ENCODE measurements at regions not wholly inside any gene's neighbourhood (a gene's known extent, or its start where the extent isn't known, plus 50 kb on each side); places are given as distances from the start of the nearest gene placed in this dataset.

DNA sequence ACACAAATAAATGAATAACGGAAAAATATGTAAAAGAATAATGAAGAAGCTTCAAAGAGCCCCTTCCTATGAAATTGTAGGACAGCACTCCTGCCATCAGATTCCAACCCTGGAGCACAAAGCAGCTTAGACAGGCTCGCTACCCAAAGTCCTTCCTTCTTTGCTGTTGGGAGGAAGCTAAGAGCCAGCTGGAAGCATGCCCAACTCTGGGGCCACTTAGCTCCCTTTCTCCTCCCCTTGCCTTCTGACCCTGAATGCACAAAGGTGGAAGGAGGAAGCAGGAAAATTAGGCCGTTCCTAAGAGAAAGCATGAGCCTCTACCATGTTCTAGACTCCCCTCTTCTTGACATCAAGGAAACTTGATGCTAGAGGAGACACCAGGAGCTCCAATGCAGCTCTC lies 700.8 kb downstream of the RNF144A start:
- H3K9ac ChIP-seq (ENCODE audit: low read length), result no peak overlapping the region
- H3K9me2 ChIP-seq (replicated peaks; ENCODE audit: insufficient read depth, low read length), result no peaks in the 10 kb centered on the region
- H4K20me1 ChIP-seq (ENCODE audit: insufficient read depth, low read length), result no peaks in the 10 kb centered on the region
- no peaks in the 10 kb centered on the region for H3K27me3 ChIP-seq (replicated peaks; ENCODE audit: insufficient read depth, low read length)
- no peak overlapping the region for H3K4me3 ChIP-seq (ENCODE audit: low read length)
- no peaks in the 10 kb centered on the region for H3F3A ChIP-seq (ENCODE audit: insufficient read depth, low read length)
- no peaks in the 10 kb centered on the region for H3K4me1 ChIP-seq (ENCODE audit: low read length)
- no peak for DNase-seq
- no peaks in the 10 kb centered on the region for H3K36me3 ChIP-seq (replicated peaks; ENCODE audit: insufficient read depth, low read length)
- no peaks in the 10 kb centered on the region for H3K9me3 ChIP-seq (replicated peaks; ENCODE audit: insufficient read depth, low read length)
- no peaks in the 10 kb centered on the region for H3K79me2 ChIP-seq (ENCODE audit: low read length)
- H3K27ac ChIP-seq (ENCODE audit: low read length), result no peak overlapping the region
- no peak overlapping the region for H3K4me2 ChIP-seq (ENCODE audit: low read depth, low read length)
- H2AFZ ChIP-seq (ENCODE audit: low read length), result no peak overlapping the region
- TF ChIP-seq EZH2phosphoT487 (IDR thresholded peaks at IDR 0.05; ENCODE audit: low read length), result no peak
- no peak for TF ChIP-seq EZH2 (optimal IDR thresholded peaks at IDR 0.05; ENCODE audit: low read depth, low read length)

DNA sequence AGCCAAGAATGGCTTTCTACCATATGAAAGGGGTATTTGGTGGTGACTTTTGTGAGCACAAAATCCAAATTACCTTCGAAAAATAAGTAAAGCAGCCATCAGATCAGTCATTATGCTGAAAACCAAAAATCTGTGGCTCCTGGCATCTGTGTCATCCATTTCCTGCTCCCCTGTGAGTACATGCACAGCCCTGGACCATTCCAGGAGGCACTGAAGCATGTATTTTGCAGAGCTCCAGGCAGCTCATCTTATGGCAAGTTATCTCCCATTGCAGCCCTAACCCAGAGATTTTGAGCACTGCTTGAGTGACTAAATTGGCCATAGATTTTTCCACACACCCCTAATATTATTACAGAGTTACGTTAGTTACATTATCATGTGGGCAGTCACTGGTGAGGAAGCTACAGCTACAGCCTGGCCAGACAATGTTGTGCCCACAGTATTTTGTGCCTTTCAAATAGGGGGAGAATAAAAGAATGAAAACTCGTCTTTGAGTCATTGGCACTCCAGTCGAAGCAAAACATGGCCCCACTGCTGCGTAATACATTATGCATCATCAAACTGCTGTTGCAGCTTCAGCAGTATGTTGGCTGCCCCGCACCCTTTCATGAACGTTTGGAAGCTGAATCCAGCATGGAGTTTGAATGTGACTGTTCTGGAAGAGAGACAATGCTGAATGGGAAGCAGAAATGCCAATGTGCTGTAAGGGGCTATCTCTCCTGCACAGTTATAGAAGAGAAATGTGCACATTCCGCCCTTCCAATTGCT lies 702.2 kb downstream of the RNF144A start:
- no peaks in the 10 kb centered on the region for H3K27me3 ChIP-seq (replicated peaks; ENCODE audit: insufficient read depth, low read length)
- no peak overlapping the region for H3K4me3 ChIP-seq (ENCODE audit: low read length)
- no peaks in the 10 kb centered on the region for H3F3A ChIP-seq (ENCODE audit: insufficient read depth, low read length)
- no peak overlapping the region for H2AFZ ChIP-seq (ENCODE audit: low read length)
- H3K4me2 ChIP-seq (ENCODE audit: low read depth, low read length), result no peak overlapping the region
- no peak overlapping the region for H3K27ac ChIP-seq (ENCODE audit: low read length)
- DNase-seq, result no peak
- H3K9me2 ChIP-seq (replicated peaks; ENCODE audit: insufficient read depth, low read length), result no peaks in the 10 kb centered on the region
- no peaks in the 10 kb centered on the region for H3K4me1 ChIP-seq (ENCODE audit: low read length)
- H3K9ac ChIP-seq (ENCODE audit: low read length), result no peak overlapping the region
- no peaks in the 10 kb centered on the region for H3K36me3 ChIP-seq (replicated peaks; ENCODE audit: insufficient read depth, low read length)
- TF ChIP-seq, protein P1, sequence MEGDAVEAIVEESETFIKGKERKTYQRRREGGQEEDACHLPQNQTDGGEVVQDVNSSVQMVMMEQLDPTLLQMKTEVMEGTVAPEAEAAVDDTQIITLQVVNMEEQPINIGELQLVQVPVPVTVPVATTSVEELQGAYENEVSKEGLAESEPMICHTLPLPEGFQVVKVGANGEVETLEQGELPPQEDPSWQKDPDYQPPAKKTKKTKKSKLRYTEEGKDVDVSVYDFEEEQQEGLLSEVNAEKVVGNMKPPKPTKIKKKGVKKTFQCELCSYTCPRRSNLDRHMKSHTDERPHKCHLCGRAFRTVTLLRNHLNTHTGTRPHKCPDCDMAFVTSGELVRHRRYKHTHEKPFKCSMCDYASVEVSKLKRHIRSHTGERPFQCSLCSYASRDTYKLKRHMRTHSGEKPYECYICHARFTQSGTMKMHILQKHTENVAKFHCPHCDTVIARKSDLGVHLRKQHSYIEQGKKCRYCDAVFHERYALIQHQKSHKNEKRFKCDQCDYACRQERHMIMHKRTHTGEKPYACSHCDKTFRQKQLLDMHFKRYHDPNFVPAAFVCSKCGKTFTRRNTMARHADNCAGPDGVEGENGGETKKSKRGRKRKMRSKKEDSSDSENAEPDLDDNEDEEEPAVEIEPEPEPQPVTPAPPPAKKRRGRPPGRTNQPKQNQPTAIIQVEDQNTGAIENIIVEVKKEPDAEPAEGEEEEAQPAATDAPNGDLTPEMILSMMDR (IDR thresholded peaks at IDR 0.05; ENCODE audit: low read length), result no peak
- TF ChIP-seq EZH2phosphoT487 (IDR thresholded peaks at IDR 0.05; ENCODE audit: low read length) (no peak), EZH2 (optimal IDR thresholded peaks at IDR 0.05; ENCODE audit: low read depth, low read length) (no peak)
- no peaks in the 10 kb centered on the region for H3K79me2 ChIP-seq (ENCODE audit: low read length)
- H3K9me3 ChIP-seq (replicated peaks; ENCODE audit: insufficient read depth, low read length), result no peaks in the 10 kb centered on the region
- H4K20me1 ChIP-seq (ENCODE audit: insufficient read depth, low read length), result no peaks in the 10 kb centered on the region

DNA sequence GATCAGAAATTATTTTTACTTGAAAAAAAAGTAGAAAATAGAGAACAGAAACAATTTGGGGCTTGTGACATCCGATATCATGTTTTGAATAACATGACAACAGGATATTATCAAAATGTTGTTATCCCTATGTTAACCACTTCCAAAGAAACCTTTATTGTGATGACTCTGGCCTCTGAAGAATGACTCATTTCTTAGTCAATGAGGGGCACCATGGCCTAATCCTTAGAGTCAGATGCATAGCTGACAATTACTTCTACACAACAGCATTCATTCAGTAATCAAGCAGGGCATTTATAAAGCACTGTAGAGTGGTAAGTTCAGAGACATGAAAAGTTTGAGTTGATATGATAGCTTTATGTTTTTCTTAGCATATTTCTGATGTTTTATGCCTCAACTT lies 703.0 kb downstream of the RNF144A start:
- Histone ChIP-seq H3K27me3 (replicated peaks; ENCODE audit: insufficient read depth, low read length) (no peaks in the 10 kb centered on the region), H3K9ac (ENCODE audit: low read length) (no peak overlapping the region), H4K20me1 (ENCODE audit: insufficient read depth, low read length) (no peaks in the 10 kb centered on the region), H3K4me2 (ENCODE audit: low read depth, low read length) (no peak overlapping the region), H3K4me3 (ENCODE audit: low read length) (no peak overlapping the region), H3K9me2 (replicated peaks; ENCODE audit: insufficient read depth, low read length) (no peaks in the 10 kb centered on the region), H3K79me2 (ENCODE audit: low read length) (no peaks in the 10 kb centered on the region), H3K4me1 (ENCODE audit: low read length) (no peaks in the 10 kb centered on the region), H3F3A (ENCODE audit: insufficient read depth, low read length) (no peaks in the 10 kb centered on the region), H3K27ac (ENCODE audit: low read length) (no peak overlapping the region), H3K36me3 (replicated peaks; ENCODE audit: insufficient read depth, low read length) (no peaks in the 10 kb centered on the region), H2AFZ (ENCODE audit: low read length) (no peak overlapping the region), H3K9me3 (replicated peaks; ENCODE audit: insufficient read depth, low read length) (no peaks in the 10 kb centered on the region)
- DNase-seq, result no peak
- TF ChIP-seq EZH2phosphoT487 (IDR thresholded peaks at IDR 0.05; ENCODE audit: low read length) (no peak), EZH2 (optimal IDR thresholded peaks at IDR 0.05; ENCODE audit: low read depth, low read length) (no peak)
- TF ChIP-seq, protein P1 (IDR thresholded peaks at IDR 0.05; ENCODE audit: low read length), result no peak
